IMR-90 (cell line): ENCODE measurements at regions not wholly inside any gene's neighbourhood (a gene's known extent, or its start where the extent isn't known, plus 50 kb on each side); places are given as distances from the start of the nearest gene placed in this dataset.
A peak's percentile ranks its signal among the peaks of the same experiment; 100 is the strongest.

Experiments
- ATAC-seq: fragments of 200-7000 bp; cut with Tn5 transposase; 2 replicates; pipeline ENCODE4 v1.9.1; 2020; ENCODE audit warnings: low read depth, mild to moderate bottlenecking, moderate library complexity
- BruUV-seq: library from RNA; stranded (reverse); fragments of 400-500 nt; replicated peaks from 2 replicates; lab custom pipeline; 2021; lab: Mats Ljungman, UMichigan
- CTCF ChIA-PET: fragments of 300-600 bp; formaldehyde crosslinking; extraction: SDS; loops from one replicate; lab custom pipeline; 2021; ENCODE audit warnings: antibody characterized with exemption; lab: Yijun Ruan, JAX
- POLR2A ChIA-PET: fragments of 300-600 bp; sonication (Branson Sonifier 250); formaldehyde crosslinking; loops from one replicate; lab custom pipeline; 2022; ENCODE audit warnings: antibody characterized with exemption; ENCODE audit not compliant: unreplicated experiment; lab: Charles Lee
- DNase-seq: peaks from one replicate; pipeline ENCODE4 v3.0.0; 2013
- H2AFZ ChIP-seq: replicated peaks from 2 replicates; pipeline ENCODE3; 2013; ENCODE audit warnings: low read length, mild to moderate bottlenecking; ENCODE audit not compliant: poor library complexity
- H2AK5ac ChIP-seq: 2 replicates; pipeline ENCODE4 v1.6.1; 2013; ENCODE audit warnings: low read depth, low read length, inconsistent platforms
- H2AK9ac ChIP-seq: replicated peaks from 2 replicates; pipeline ENCODE3; 2013; ENCODE audit warnings: mild to moderate bottlenecking, low read depth, low read length, moderate library complexity; ENCODE audit not compliant: poor library complexity
- H2BK120ac ChIP-seq: 2 replicates; pipeline ENCODE4 v1.6.1; 2013; ENCODE audit warnings: low read depth, low read length, inconsistent platforms
- H2BK15ac ChIP-seq: 3 replicates; pipeline ENCODE4 v1.6.1; 2013; ENCODE audit warnings: low read depth, low read length, inconsistent platforms
- H2BK20ac ChIP-seq: 2 replicates; pipeline ENCODE4 v1.6.1; 2013; ENCODE audit warnings: low read depth, mild to moderate bottlenecking, inconsistent platforms, low read length, moderate library complexity
- H2BK5ac ChIP-seq: 2 replicates; pipeline ENCODE4 v1.6.1; 2013; ENCODE audit warnings: mild to moderate bottlenecking, low read depth, low read length, inconsistent platforms; ENCODE audit not compliant: poor library complexity, severe bottlenecking
- H3K14ac ChIP-seq: replicated peaks from 2 replicates; pipeline ENCODE4 v1.6.1; 2013; ENCODE audit warnings: low read depth, low read length, inconsistent platforms
- H3K18ac ChIP-seq: 2 replicates; pipeline ENCODE4 v1.6.1; 2013; ENCODE audit warnings: low read depth, low read length, control low read depth
- H3K23ac ChIP-seq: 2 replicates; pipeline ENCODE4 v1.6.1; 2013; ENCODE audit warnings: low read depth, low read length, inconsistent platforms
- H3K27ac ChIP-seq: 2 replicates; pipeline ENCODE4 v1.5.1; 2013; ENCODE audit warnings: mild to moderate bottlenecking, control low read depth, low read length; ENCODE audit not compliant: insufficient read depth
- H3K27me3 ChIP-seq: 2 replicates; pipeline ENCODE4 v1.6.1; 2013; ENCODE audit warnings: low read length; ENCODE audit not compliant: control insufficient read depth, insufficient read depth
- H3K36me3 ChIP-seq: 2 replicates; pipeline ENCODE4 v1.6.1; 2013; ENCODE audit warnings: low read length, mixed read lengths; ENCODE audit not compliant: control insufficient read depth, insufficient read depth
- H3K4ac ChIP-seq: 2 replicates; pipeline ENCODE4 v1.6.1; 2013; ENCODE audit warnings: low read depth, low read length, inconsistent platforms
- H3K4me1 ChIP-seq: 2 replicates; pipeline ENCODE4 v1.6.1; 2013; ENCODE audit warnings: low read length, mixed read lengths; ENCODE audit not compliant: control insufficient read depth, insufficient read depth
- H3K4me2 ChIP-seq: 2 replicates; pipeline ENCODE4 v1.6.1; 2013; ENCODE audit warnings: low read depth, mild to moderate bottlenecking, control low read depth, low read length, moderate library complexity
- H3K4me3 ChIP-seq: 2 replicates; pipeline ENCODE4 v1.5.1; 2013; ENCODE audit warnings: low read depth, mild to moderate bottlenecking, control low read depth, low read length, moderate library complexity; ENCODE audit not compliant: insufficient read depth
- H3K56ac ChIP-seq: 2 replicates; pipeline ENCODE4 v1.6.1; 2013; ENCODE audit warnings: low read length, inconsistent platforms; ENCODE audit not compliant: insufficient read depth; ENCODE audit errors: extremely low read depth
- H3K79me1 ChIP-seq, 2 experiments: 2 replicates each; pipeline ENCODE4 v1.6.1; 2013; ENCODE audit warnings: low read length in 2 of 2, inconsistent platforms in 1 of 2, low read depth in 1 of 2
- H3K9ac ChIP-seq: 2 replicates; pipeline ENCODE4 v1.6.1; 2013; ENCODE audit warnings: low read depth, low read length, control low read depth
- H3K9me1 ChIP-seq: 2 replicates; pipeline ENCODE4 v1.6.1; 2013; ENCODE audit warnings: low read length, inconsistent platforms; ENCODE audit not compliant: insufficient read depth
- H3K9me3 ChIP-seq: 2 replicates; pipeline ENCODE4 v1.6.1; 2013; ENCODE audit warnings: low read length; ENCODE audit not compliant: control insufficient read depth, insufficient read depth
- H4K20me1 ChIP-seq: 2 replicates; pipeline ENCODE4 v1.6.1; 2013; ENCODE audit warnings: low read length, inconsistent platforms; ENCODE audit not compliant: insufficient read depth
- H4K5ac ChIP-seq: 2 replicates; pipeline ENCODE4 v1.6.1; 2013; ENCODE audit warnings: mild to moderate bottlenecking, low read depth, low read length, control low read depth
- H4K8ac ChIP-seq, 2 experiments: 2 replicates each; pipeline ENCODE4 v1.6.1; 2013; ENCODE audit warnings: low read depth in 2 of 2, low read length in 2 of 2, control low read depth in 1 of 2, inconsistent platforms in 1 of 2
- H4K91ac ChIP-seq: 2 replicates; pipeline ENCODE4 v1.6.1; 2013; ENCODE audit warnings: low read depth, low read length, inconsistent platforms; ENCODE audit not compliant: insufficient read depth
- BHLHE40 ChIP-seq: fragments of 150-350 bp; IDR thresholded peaks from 2 replicates; pipeline ENCODE4 v1.6.1; 2016; ENCODE audit warnings: mild to moderate bottlenecking, low read depth, low read length
- CEBPB ChIP-seq: IDR thresholded peaks from 2 replicates; pipeline ENCODE4 v1.6.1; 2012; ENCODE audit warnings: low read depth, low read length, improper control_type of control experiment
- CHD1 ChIP-seq: IDR thresholded peaks from 2 replicates; pipeline ENCODE4 v1.6.1; 2012; ENCODE audit warnings: low read depth, low read length, improper control_type of control experiment
- ELK1 ChIP-seq: fragments of 150-350 bp; IDR thresholded peaks from 2 replicates; pipeline ENCODE4 v1.6.1; 2016; ENCODE audit warnings: low read depth, mild to moderate bottlenecking, low read length, moderate library complexity, borderline replicate concordance
- FOS ChIP-seq: fragments of 150-350 bp; IDR thresholded peaks from 2 replicates; pipeline ENCODE4 v1.6.1; 2016; ENCODE audit warnings: low read depth, low read length
- MAFK ChIP-seq: IDR thresholded peaks from 2 replicates; pipeline ENCODE4 v1.6.1; 2012; ENCODE audit warnings: low read depth, low read length, improper control_type of control experiment
- MAZ ChIP-seq: IDR thresholded peaks from 2 replicates; pipeline ENCODE4 v1.6.1; 2012; ENCODE audit warnings: low read depth, mild to moderate bottlenecking, low read length, improper control_type of control experiment, moderate library complexity, borderline replicate concordance
- MXI1 ChIP-seq: IDR thresholded peaks from 2 replicates; pipeline ENCODE4 v1.6.1; 2012; ENCODE audit warnings: low read depth, mild to moderate bottlenecking, low read length, moderate library complexity, borderline replicate concordance
- NFE2L2 ChIP-seq: fragments of 150-350 bp; IDR thresholded peaks from 2 replicates; pipeline ENCODE4 v1.6.1; 2016; ENCODE audit warnings: low read depth, mild to moderate bottlenecking, low read length
- POLR2A ChIP-seq: IDR thresholded peaks from 2 replicates; pipeline ENCODE4 v1.6.1; 2012; ENCODE audit warnings: mild to moderate bottlenecking, low read depth, low read length
- RAD21 ChIP-seq: IDR thresholded peaks from 2 replicates; pipeline ENCODE4 v1.6.1; 2012; ENCODE audit warnings: low read length, improper control_type of control experiment
- RCOR1 ChIP-seq: IDR thresholded peaks from 2 replicates; pipeline ENCODE4 v1.6.1; 2012; ENCODE audit warnings: mild to moderate bottlenecking, low read length, improper control_type of control experiment; ENCODE audit not compliant: insufficient replicate concordance
- RFX5 ChIP-seq: IDR thresholded peaks from 2 replicates; pipeline ENCODE4 v1.8.0; 2012; ENCODE audit warnings: low read depth, mild to moderate bottlenecking, low read length, moderate library complexity
- SMC3 ChIP-seq: fragments of 150-350 bp; IDR thresholded peaks from 2 replicates; pipeline ENCODE4 v1.6.1; 2016; ENCODE audit warnings: low read depth, mild to moderate bottlenecking, antibody characterized with exemption, low read length, moderate library complexity
- USF2 ChIP-seq: fragments of 150-350 bp; IDR thresholded peaks from 2 replicates; pipeline ENCODE4 v1.6.1; 2017; ENCODE audit warnings: mild to moderate bottlenecking, antibody characterized with exemption, low read length, low read depth
- WGBS, 2 experiments: methylation state at CpG; one replicate each; pipeline versions ENCODE4 v1.1.5 to v1.1.7; 2013; ENCODE audit warnings: missing lambda C conversion rate in 2 of 2; ENCODE audit not compliant: insufficient read length in 1 of 2; ENCODE audit errors: extremely low coverage in 2 of 2; 5-methylcytosine and 5-hydroxymethylcytosine counted together
- dilution Hi-C: fragments of 300-500 bp; cut with HindIII; formaldehyde crosslinking; loops from one replicate; pipeline ENCODE4 v1.14.3; 2018; ENCODE audit warnings: low sequenced_read_pairs; ENCODE audit not compliant: unreplicated experiment
- in situ Hi-C: fragments of 300-500 bp; cut with MboI; formaldehyde crosslinking; loops from 3 replicates; pipeline ENCODE4 v1.14.3; 2019; ENCODE audit warnings: low sequenced_read_pairs, inconsistent platforms, mixed read lengths
- intact Hi-C: fragments of 100-400 bp; cut with micrococcal nuclease; formaldehyde crosslinking; loops from 2 replicates; pipeline ENCODE4 v1.10.0; 2022
- TF ChIP-seq, protein P1 (sequence below): conservative IDR thresholded peaks from 2 replicates; pipeline ENCODE4 v1.5.1; 2012; ENCODE audit warnings: mild to moderate bottlenecking, low read depth, low read length, improper control_type of control experiment

GRCh38 chr7:80374321-80374720 lies 137.5 kb downstream of the GNAT3 start:
- Histone ChIP-seq H4K20me1 (no peaks in the 10 kb centered on the region), H3K27ac (no peak overlapping the region), H3K4me1 (peaks cover 3% of the 10 kb centered on the region), H2AK9ac (no peak overlapping the region), H4K8ac (no peak overlapping the region), H3K56ac (no peak overlapping the region), H3K9me1 (no peaks in the 10 kb centered on the region), H3K14ac (no peak overlapping the region), H4K5ac (no peak overlapping the region), H3K79me1 (no peaks in the 10 kb centered on the region), H2AK5ac (no peak overlapping the region), H3K36me3 (no peaks in the 10 kb centered on the region), H2BK15ac (no peak overlapping the region), H2AFZ (no peak overlapping the region), H3K4me2 (no peak overlapping the region), H3K9ac (no peak overlapping the region), H4K91ac (no peak overlapping the region), H2BK5ac (no peak overlapping the region), H3K27me3 (no peaks in the 10 kb centered on the region), H3K4ac (no peak overlapping the region; the same call in 1 of the 2 replicates), H3K23ac (no peak overlapping the region), H3K9me3 (no peaks in the 10 kb centered on the region), H3K4me3 (no peak overlapping the region), H3K18ac (no peak overlapping the region), H2BK120ac (0 out of 2 replicates have a peak overlapping the region, but pooled peaks have one; percentile 3), H2BK20ac (peak overlapping the region; percentile 21; the same call in 1 of the 2 replicates)
- no peak for TF ChIP-seq ELK1
- TF ChIP-seq MXI1 = no peak
- TF ChIP-seq RFX5 = no peak
- TF ChIP-seq, protein P1, sequence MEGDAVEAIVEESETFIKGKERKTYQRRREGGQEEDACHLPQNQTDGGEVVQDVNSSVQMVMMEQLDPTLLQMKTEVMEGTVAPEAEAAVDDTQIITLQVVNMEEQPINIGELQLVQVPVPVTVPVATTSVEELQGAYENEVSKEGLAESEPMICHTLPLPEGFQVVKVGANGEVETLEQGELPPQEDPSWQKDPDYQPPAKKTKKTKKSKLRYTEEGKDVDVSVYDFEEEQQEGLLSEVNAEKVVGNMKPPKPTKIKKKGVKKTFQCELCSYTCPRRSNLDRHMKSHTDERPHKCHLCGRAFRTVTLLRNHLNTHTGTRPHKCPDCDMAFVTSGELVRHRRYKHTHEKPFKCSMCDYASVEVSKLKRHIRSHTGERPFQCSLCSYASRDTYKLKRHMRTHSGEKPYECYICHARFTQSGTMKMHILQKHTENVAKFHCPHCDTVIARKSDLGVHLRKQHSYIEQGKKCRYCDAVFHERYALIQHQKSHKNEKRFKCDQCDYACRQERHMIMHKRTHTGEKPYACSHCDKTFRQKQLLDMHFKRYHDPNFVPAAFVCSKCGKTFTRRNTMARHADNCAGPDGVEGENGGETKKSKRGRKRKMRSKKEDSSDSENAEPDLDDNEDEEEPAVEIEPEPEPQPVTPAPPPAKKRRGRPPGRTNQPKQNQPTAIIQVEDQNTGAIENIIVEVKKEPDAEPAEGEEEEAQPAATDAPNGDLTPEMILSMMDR = no peak
- TF ChIP-seq CEBPB = no peak
- TF ChIP-seq SMC3 = no peak
- no peak for TF ChIP-seq USF2
- TF ChIP-seq BHLHE40 = no peak
- TF ChIP-seq NFE2L2 = no peak
- no peak for TF ChIP-seq FOS
- TF ChIP-seq MAFK = no peak
- TF ChIP-seq MAZ = no peak
- TF ChIP-seq POLR2A = no peak
- no peak for TF ChIP-seq RCOR1
- no peak for TF ChIP-seq CHD1
- no peak for TF ChIP-seq RAD21
- DNase-seq (no peak), ATAC-seq (no peak)
- BruUV-seq = no TSS peak
- no CpG with 5 or more reads among the region's 4 CpGs for WGBS, 2 experiments
- dilution Hi-C loops (no loop called here), in situ Hi-C loops (no loop called here), intact Hi-C loops (no loop called here)
- ChIA-PET CTCF (no interaction called here), POLR2A (interaction anchor here (0.6 kb wide), 1 partner anchor 23 kb away, joined by 10 read pairs; no protein-coding TSS in a partner anchor)
